ENCODE measurements at regions not wholly inside any gene's neighbourhood (a gene's known extent, or its start where the extent isn't known, plus 50 kb on each side); places are given as distances from the start of the nearest gene placed in this dataset.

- DNase-seq (ENCODE audit: low read depth) = no peak
These were observed 96.5 kb upstream of the CRHR1 start for GRCh38 chr17:45687594-45687993.

- DNase-seq (ENCODE audit: low read depth) = no peak
These were observed 95.8 kb upstream of the CRHR1 start for GRCh38 chr17:45688353-45688752.

DNA sequence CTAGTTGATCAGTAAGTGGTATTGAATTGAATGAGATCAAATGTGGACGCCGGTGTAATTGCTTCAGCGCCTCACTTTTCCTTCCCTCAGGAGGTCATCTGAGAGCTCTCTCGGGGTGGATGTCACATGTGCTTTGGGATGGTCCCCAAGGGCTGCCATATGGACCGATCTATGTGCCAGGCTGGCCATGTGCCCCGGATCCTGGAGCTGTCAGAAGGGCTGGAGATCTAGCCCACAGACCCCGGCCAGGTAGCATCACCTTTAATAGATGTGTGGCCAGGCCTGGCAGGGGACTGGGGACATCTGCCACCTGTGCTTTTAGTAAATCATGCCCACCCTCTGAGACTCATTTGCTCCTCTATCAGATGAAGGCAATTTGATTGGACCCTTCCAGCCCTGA, 95.3 kb upstream of the CRHR1 start:
- no peak for DNase-seq (ENCODE audit: low read depth)

DNA sequence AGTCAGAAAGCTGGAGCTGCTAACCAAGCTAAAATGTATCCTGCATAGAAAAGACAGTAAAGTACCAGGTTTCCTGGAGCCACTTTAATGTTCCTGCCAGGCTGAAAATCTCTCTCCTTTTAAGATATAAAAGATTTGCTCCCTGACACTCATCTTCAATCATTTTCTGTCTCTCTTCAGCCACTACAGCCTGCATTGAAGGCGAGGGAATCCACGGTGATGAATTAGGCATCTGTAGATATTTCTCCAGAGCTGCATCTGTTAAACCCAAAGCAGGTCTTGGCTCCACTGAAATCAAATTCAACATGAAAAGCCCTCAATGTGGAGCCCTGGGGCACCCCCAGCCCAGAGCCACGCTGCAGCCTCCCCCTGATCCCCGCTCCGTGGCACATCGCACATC, 94.7 kb upstream of the CRHR1 start:
- no peak for DNase-seq (ENCODE audit: low read depth)

GRCh38 chr17:45690625-45691275, 93.4 kb upstream of the CRHR1 start:
- DNase-seq (ENCODE audit: low read depth) = no peak

DNA sequence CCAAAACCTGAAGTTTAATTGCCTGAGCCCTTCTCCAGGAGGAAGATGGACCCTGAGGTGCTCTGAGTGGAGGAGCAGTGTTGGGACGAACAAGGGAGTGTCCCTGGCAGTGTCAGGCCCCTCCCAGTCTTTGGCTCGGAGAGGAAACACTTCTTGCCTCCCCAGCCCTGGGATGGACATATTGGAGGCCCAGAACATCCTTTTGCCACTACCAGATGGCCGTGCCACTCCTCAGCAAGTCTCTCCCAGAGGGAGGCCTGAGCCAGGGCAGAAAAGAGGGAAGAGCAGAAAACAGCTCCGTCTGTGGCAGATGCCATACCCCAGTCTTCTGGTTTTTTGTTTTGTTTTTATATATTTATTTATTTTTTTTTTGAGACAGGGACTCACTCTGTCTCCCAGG, 91.5 kb upstream of the CRHR1 start:
- no peak for DNase-seq (ENCODE audit: low read depth)

DNA sequence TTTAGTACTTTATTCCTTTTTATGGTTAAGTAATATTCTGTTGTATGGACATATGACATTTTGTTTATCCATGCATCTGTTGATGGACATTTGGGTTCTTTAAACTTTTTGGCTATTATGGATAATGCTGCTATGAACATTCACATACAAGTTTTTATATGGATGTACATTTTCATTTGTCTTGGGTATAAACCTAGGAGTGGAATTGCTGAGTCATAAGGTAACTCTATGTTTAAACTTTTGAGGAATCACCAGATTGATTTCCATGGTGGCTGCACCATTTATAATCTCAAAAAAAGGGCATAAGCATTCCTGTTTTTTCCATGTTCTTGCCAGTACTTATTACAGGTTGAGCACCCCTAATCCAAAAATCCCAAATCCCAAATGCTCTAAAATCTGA, 90.3 kb upstream of the CRHR1 start:
- no peak for DNase-seq (ENCODE audit: low read depth)

GRCh38 chr17:45696442-45696841, 87.7 kb upstream of the CRHR1 start:
- DNase-seq (ENCODE audit: low read depth) = no peak

- no peak for DNase-seq (ENCODE audit: low read depth)
These were observed 87.0 kb upstream of the CRHR1 start for GRCh38 chr17:45697076-45697475.

DNA sequence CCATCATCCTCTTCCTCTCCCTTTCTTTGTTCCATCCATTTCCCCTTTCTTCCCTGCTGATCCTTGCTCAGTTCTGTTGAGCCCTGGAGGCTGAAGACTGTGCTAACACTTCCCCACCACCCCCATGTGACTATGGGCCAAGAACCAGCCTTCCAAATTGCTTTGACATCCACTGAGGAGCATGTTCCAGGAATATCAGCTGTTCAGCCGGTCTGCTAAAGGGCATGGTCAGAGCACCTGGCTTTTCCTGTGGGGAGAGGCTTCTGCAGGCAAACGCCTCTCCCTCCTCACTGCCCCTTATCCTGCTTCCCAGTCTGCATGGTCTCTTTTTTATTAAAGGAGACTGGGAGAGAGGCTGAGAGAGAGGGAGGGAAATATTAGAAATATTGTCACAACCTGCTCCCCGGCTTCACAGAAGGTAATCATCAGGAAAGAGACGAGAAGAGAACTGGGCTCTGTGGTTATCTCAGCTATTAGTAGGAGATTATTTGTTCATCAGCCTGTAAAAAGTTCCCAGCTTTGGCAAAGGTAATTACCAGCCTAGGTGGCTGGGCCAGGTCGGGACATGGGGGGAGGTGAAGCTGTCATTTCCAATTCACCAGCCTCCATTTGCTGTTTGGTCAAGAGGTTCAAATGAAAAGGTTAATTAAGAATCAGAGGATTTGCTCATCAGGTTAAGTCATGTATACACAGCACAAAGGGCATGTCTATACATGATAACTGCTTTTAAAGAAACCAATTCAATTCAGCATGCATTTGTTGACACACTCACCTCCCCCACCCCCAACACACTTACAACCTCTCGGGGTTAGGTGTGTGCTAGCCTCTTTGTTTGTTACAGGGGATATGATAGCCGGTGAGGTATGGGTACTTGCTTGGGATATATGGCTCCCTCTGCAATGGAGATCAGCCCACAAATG, 83.7 kb upstream of the CRHR1 start:
- no peak for DNase-seq (ENCODE audit: low read depth)

DNA sequence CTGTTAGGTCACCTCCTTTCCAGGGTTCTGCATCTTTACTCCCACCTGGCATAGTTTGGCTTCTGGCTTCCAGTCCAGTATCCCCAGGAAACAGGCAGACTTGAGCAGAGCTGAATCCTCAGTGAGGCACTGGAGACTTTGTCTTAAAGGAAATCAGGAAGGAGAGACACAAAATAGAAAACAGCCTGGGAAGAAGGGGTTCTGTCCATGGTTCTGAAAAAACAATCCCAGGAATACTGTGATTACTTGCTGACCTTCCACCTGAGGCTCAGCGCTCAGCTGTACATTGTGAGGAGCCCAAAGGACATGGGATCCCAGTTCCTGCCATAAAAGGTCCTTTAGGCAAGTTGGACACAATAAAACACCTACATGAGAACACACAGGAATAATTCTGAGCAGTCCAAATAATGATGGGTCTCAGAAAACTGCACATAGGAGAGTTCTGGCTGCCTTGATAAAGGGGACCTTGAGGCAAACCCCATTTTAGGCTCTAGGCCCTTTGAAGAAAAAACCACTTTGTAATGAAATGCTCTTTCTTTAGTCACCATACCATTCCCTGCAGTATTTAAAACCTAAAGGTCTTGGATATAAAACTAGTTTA, 81.4 kb upstream of the CRHR1 start:
- no peak for DNase-seq (ENCODE audit: low read depth)

- no peak for DNase-seq (ENCODE audit: low read depth)
These were observed 80.8 kb upstream of the CRHR1 start for GRCh38 chr17:45703348-45703747.

DNA sequence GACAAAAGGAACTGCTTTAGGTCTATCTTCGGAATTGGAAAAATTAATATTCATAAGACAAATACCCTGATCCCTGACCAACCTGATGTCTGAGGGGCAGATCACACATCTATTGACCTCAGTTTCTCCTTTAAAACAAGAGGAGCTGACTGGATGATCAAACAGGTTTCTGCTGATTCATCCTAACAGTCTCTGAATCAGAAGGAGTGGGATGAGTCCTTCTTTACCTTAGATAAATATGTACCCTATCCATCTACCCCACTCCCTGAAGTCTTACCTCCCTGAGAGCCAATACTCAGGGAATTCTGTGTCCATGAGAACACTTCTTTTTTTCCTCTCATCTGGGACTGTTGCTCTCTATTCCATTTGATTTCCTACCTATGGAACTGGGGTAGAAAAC, 80.3 kb upstream of the CRHR1 start:
- no peak for DNase-seq (ENCODE audit: low read depth)

DNA sequence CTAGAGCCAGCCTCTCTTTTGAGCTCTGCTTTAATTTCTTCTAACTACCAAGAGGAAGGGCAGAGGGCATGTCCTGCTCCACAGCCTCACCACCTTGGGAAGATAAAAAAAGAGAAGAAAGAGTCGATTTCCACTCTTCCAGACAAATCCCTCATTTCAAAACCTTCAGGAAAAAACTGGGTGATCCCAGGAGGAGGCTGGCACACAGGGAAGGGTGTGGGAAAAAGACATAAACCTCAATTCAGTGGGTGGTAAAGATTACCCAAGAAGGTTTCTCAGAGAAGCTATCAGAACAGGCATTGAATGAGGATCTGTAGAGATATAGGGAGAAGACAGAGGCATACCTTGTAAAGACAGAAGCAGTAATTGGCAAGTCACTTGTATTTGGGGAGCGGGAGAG, 79.9 kb upstream of the CRHR1 start:
- DNase-seq (ENCODE audit: low read depth) = no peak

GRCh38 chr17:45705123-45706009, 78.8 kb upstream of the CRHR1 start:
- DNase-seq (ENCODE audit: low read depth) = peak; percentile 21

- no peak for DNase-seq (ENCODE audit: low read depth)
These were observed 78.1 kb upstream of the CRHR1 start for GRCh38 chr17:45706033-45706432.

GRCh38 chr17:45708707-45709290, 75.3 kb upstream of the CRHR1 start:
- no peak for DNase-seq (ENCODE audit: low read depth)

DNA sequence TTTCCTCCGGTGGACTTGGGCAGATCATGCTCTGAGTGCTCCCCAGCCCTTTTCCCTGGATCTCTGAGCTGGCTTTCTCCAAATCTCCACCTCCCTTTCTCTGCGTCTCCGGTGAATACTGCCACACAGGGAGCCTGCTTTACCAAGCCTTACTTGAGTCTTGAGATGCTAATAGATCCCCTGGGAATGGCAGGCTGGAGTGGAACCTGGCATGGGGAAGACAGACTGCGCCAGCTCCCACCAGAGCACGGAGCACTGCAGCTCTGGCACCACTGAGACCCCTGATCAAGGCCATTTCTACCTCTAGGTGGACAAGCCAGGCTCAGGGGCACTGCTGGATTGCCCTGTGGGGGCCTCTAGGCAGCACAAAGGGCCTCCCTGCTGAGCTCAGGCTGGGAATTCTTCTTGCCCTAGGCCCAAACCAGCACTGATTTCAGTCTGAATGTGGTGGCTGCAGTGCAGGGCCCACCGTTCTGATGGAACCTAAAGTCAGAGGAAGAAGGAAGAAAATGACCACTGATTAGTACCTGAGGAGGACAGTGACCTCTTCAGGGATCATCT, 74.3 kb upstream of the CRHR1 start:
- no peak for DNase-seq (ENCODE audit: low read depth)

GRCh38 chr17:45715787-45716186, 68.3 kb upstream of the CRHR1 start:
- no peak for DNase-seq (ENCODE audit: low read depth)

- no peak for DNase-seq (ENCODE audit: low read depth)
These were observed 65.3 kb upstream of the CRHR1 start for GRCh38 chr17:45718791-45719190.

- DNase-seq (ENCODE audit: low read depth) = peak; percentile 86
These were observed 64.6 kb upstream of the CRHR1 start for GRCh38 chr17:45719335-45720071.

Data from stromal cell of bone marrow (primary cell).